ENCODE measurements at regions not wholly inside any gene's neighbourhood (a gene's known extent, or its start where the extent isn't known, plus 50 kb on each side); places are given as distances from the start of the nearest gene placed in this dataset.

GRCh38 chr9:23577611-23578010, 248.4 kb downstream of the ELAVL2 start:
- TF ChIP-seq POLR2A (IDR thresholded peaks at IDR 0.05; ENCODE audit: low read depth) (no peak), CTCF (IDR thresholded peaks at IDR 0.05) (no peak), POLR2AphosphoS5 (IDR thresholded peaks at IDR 0.05) (no peak), EP300 (IDR thresholded peaks at IDR 0.05) (no peak)

Data from esophagus muscularis mucosa (tissue), 4 donors.